B cell (primary cell): ENCODE measurements at regions not wholly inside any gene's neighbourhood (a gene's known extent, or its start where the extent isn't known, plus 50 kb on each side); places are given as distances from the start of the nearest gene placed in this dataset.

Source experiments
- ATAC-seq: fragments of 200-7000 bp; cut with Tn5 transposase; one replicate; pipeline ENCODE4 v1.10.0; 2021; ENCODE audit warnings: low read depth, mild to moderate bottlenecking, moderate number of reproducible peaks, moderate library complexity
- CTCF ChIA-PET: fragments of 350-600 bp; sonication (Branson Sonifier 250); formaldehyde crosslinking; loops from one replicate; lab custom pipeline; 2021; ENCODE audit warnings: antibody characterized with exemption, inconsistent platforms; lab: Charles Lee
- POLR2A ChIA-PET: fragments of 350-600 bp; sonication (Branson Sonifier 250); formaldehyde crosslinking; loops from one replicate; lab custom pipeline; 2021; ENCODE audit warnings: antibody characterized with exemption; lab: Charles Lee
- DNase-seq: peaks from one replicate; pipeline ENCODE4 v3.0.0; 2013
- H2AFZ ChIP-seq: 2 replicates; pipeline ENCODE4 v1.6.1; 2012; ENCODE audit warnings: mild to moderate bottlenecking, low read depth, low read length; ENCODE audit not compliant: insufficient read depth, poor library complexity, severe bottlenecking
- H3K27ac ChIP-seq, 2 donors: 1 replicate in 1 of 2; 2 replicates in 1 of 2; pipeline ENCODE4 v1.5.1; 2012 to 2013; ENCODE audit warnings: low read length in 2 of 2, mild to moderate bottlenecking in 2 of 2, moderate library complexity in 1 of 2
- H3K27me3 ChIP-seq, 4 experiments: fragments of 200-600 bp in 1 of 4; sonication (generic) in 1 of 4; replicated peaks in 1 of 4; 1 replicate in 2 of 4; 2 replicates in 2 of 4; pipeline versions ENCODE4 v1.6.1 to v1.7.0; 2013 to 2016; ENCODE audit warnings: low read length in 3 of 4, mild to moderate bottlenecking in 2 of 4, mixed read lengths in 1 of 4, moderate library complexity in 1 of 4; ENCODE audit not compliant: insufficient read depth in 4 of 4, control insufficient read depth in 3 of 4; ENCODE audit errors: control extremely low read depth in 1 of 4
- H3K36me3 ChIP-seq, 2 experiments: replicated peaks in 1 of 2; 1 replicate in 1 of 2; 2 replicates in 1 of 2; pipeline versions ENCODE4 v1.6.1 to v1.7.1; 2013; ENCODE audit warnings: low read length in 1 of 2; ENCODE audit not compliant: insufficient read depth in 2 of 2, control insufficient read depth in 1 of 2; ENCODE audit errors: control extremely low read depth in 1 of 2, extremely low read depth in 1 of 2
- H3K4me1 ChIP-seq, 2 donors: fragments of 200-600 bp in 1 of 2; sonication (generic) in 1 of 2; 1 replicate in 1 of 2; 2 replicates in 1 of 2; pipeline versions ENCODE4 v1.5.1 to v1.6.1; 2013 to 2017; ENCODE audit warnings: low read length in 2 of 2; ENCODE audit not compliant: control insufficient read depth in 2 of 2, insufficient read depth in 2 of 2
- H3K4me2 ChIP-seq: replicated peaks from 2 replicates; pipeline ENCODE3; 2012; ENCODE audit warnings: mild to moderate bottlenecking, low read depth, low read length; ENCODE audit not compliant: poor library complexity, severe bottlenecking
- H3K4me3 ChIP-seq, 5 experiments: fragments of 200-600 bp in 1 of 5; sonication (generic) in 1 of 5; 1 replicate in 3 of 5; 2 replicates in 2 of 5; pipeline versions ENCODE4 v1.5.1 to v1.7.0; 2011 to 2016; ENCODE audit warnings: low read length in 4 of 5, mild to moderate bottlenecking in 4 of 5, low read depth in 2 of 5, control low read depth in 1 of 5, moderate library complexity in 1 of 5; ENCODE audit not compliant: insufficient read depth in 1 of 5; ENCODE audit errors: control extremely low read depth in 1 of 5, extremely low read depth in 1 of 5
- H3K79me2 ChIP-seq: fragments of 200-600 bp; sonication (generic); one replicate; pipeline ENCODE4 v1.6.0; 2016; ENCODE audit warnings: low read length; ENCODE audit not compliant: control insufficient read depth, insufficient read depth
- H3K9ac ChIP-seq: fragments of 200-600 bp; sonication (generic); 2 replicates; pipeline ENCODE4 v1.6.1; 2017; ENCODE audit warnings: mild to moderate bottlenecking, low read length, moderate library complexity
- H3K9me3 ChIP-seq, 3 donors: one replicate each; pipeline versions ENCODE4 v1.6.1 to v1.7.1; 2013; ENCODE audit warnings: low read length in 2 of 3; ENCODE audit not compliant: control insufficient read depth in 2 of 3, insufficient read depth in 1 of 3; ENCODE audit errors: control extremely low read depth in 1 of 3
- H4K20me1 ChIP-seq: 2 replicates; pipeline ENCODE4 v1.6.0; 2012; ENCODE audit warnings: mild to moderate bottlenecking, low read length; ENCODE audit not compliant: insufficient read depth, control insufficient read depth, poor library complexity, severe bottlenecking
- H3K27ac Mint-ChIP-seq: one replicate; pipeline ENCODE4 v1.8.0; 2021; ENCODE audit warnings: mixed read lengths
- H3K27me3 Mint-ChIP-seq: one replicate; pipeline ENCODE4 v1.8.0; 2021; ENCODE audit warnings: mixed read lengths
- H3K4me1 Mint-ChIP-seq: one replicate; pipeline ENCODE4 v1.8.0; 2021; ENCODE audit warnings: mixed read lengths
- H3K4me3 Mint-ChIP-seq: one replicate; pipeline ENCODE4 v1.8.0; 2021; ENCODE audit warnings: mixed read lengths
- H3K9me3 Mint-ChIP-seq: one replicate; pipeline ENCODE4 v1.8.0; 2022; ENCODE audit warnings: mixed read lengths; ENCODE audit not compliant: insufficient read depth
- EZH2 ChIP-seq: IDR thresholded peaks from 2 replicates; pipeline ENCODE4 v1.6.1; 2012; ENCODE audit warnings: borderline replicate concordance, low read depth, mild to moderate bottlenecking, moderate library complexity, low read length; ENCODE audit not compliant: insufficient read depth, poor library complexity, severe bottlenecking
- WGBS: methylation state at CpG from one replicate; pipeline ENCODE4 v1.1.5; 2013; ENCODE audit warnings: missing lambda C conversion rate; ENCODE audit not compliant: insufficient coverage; 5-methylcytosine and 5-hydroxymethylcytosine counted together
- intact Hi-C: fragments of 100-400 bp; cut with micrococcal nuclease; formaldehyde crosslinking; loops from one replicate; pipeline ENCODE4 v1.10.0; 2022
- TF ChIP-seq, protein P1 (sequence below): fragments of 200-600 bp; IDR thresholded peaks from one replicate; pipeline ENCODE4 v1.8.0; 2022; ENCODE audit warnings: antibody characterized with exemption, mild to moderate bottlenecking

DNA sequence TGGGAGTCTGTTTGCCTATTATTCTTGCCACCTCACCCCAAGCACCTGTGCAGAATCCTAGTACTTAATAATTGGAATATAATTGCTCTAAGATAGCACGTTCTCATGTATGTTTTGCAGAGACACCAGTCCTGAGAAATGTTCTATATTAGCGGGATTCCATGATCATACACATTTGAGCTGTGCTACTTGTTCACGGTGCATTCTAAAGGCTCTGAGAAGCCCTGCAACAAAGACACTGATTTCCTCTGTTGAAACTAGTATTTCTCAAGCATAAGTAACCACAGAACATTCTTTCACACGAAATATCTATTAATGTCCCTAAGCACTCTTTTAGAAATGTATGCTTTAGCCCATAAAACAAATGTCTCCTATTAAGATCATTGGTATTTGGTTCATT lies 109.4 kb downstream of the BARHL2 start:
- intact Hi-C loops: no loop called here
- no peaks in the 10 kb centered on the region for H3K4me1 Mint-ChIP-seq
- Histone ChIP-seq H3K27ac (no peak overlapping the region), H3K4me2 (no peak overlapping the region), H2AFZ (no peak overlapping the region), H3K79me2 (no peaks in the 10 kb centered on the region), H3K4me1 (no peaks in the 10 kb centered on the region), H3K9me3 (no peaks in the 10 kb centered on the region), H4K20me1 (no peaks in the 10 kb centered on the region), H3K9ac (no peak overlapping the region), H3K36me3 (no peaks in the 10 kb centered on the region), H3K4me3 (no peak overlapping the region), H3K27me3 (no peaks in the 10 kb centered on the region)
- H3K27ac Mint-ChIP-seq: no peak overlapping the region
- WGBS: 96% methylated on average over 3 of the region's 4 CpGs
- TF ChIP-seq, protein P1, sequence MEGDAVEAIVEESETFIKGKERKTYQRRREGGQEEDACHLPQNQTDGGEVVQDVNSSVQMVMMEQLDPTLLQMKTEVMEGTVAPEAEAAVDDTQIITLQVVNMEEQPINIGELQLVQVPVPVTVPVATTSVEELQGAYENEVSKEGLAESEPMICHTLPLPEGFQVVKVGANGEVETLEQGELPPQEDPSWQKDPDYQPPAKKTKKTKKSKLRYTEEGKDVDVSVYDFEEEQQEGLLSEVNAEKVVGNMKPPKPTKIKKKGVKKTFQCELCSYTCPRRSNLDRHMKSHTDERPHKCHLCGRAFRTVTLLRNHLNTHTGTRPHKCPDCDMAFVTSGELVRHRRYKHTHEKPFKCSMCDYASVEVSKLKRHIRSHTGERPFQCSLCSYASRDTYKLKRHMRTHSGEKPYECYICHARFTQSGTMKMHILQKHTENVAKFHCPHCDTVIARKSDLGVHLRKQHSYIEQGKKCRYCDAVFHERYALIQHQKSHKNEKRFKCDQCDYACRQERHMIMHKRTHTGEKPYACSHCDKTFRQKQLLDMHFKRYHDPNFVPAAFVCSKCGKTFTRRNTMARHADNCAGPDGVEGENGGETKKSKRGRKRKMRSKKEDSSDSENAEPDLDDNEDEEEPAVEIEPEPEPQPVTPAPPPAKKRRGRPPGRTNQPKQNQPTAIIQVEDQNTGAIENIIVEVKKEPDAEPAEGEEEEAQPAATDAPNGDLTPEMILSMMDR: no peak
- no peak for TF ChIP-seq EZH2
- H3K27me3 Mint-ChIP-seq: no peaks in the 10 kb centered on the region
- H3K4me3 Mint-ChIP-seq: no peak overlapping the region
- ATAC-seq (no peak), DNase-seq (no peak)
- ChIA-PET POLR2A (no interaction called here), CTCF (no interaction called here)
- no peaks in the 10 kb centered on the region for H3K9me3 Mint-ChIP-seq

DNA sequence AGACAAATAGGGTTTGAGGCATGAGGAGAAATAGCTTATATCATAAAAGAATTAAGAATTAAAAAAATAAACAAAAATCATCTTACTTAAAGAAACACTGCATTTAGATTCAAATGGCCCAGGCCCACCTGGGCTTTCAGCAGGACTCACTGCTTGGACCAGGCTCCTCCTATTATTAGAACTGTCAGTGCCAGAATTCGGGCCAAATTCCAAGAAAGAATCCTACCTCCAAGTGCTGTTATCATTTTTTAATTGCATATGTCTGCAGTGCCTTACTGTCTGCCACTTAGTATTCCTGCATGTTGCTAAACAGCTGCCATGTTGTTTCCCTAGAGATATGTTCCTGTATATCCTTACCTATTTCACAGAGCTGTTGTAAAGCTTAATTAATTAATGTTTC lies 112.0 kb downstream of the BARHL2 start:
- Histone ChIP-seq H3K27me3 (no peaks in the 10 kb centered on the region), H3K27ac (no peak overlapping the region), H2AFZ (no peak overlapping the region), H3K4me2 (no peak overlapping the region), H3K4me1 (no peaks in the 10 kb centered on the region), H3K9me3 (no peaks in the 10 kb centered on the region), H3K79me2 (no peaks in the 10 kb centered on the region), H4K20me1 (no peaks in the 10 kb centered on the region), H3K4me3 (no peak overlapping the region), H3K36me3 (no peaks in the 10 kb centered on the region), H3K9ac (no peak overlapping the region)
- CTCF ChIA-PET: no interaction called here
- intact Hi-C loops: no loop called here
- DNase-seq (no peak), ATAC-seq (no peak)
- Mint-ChIP-seq H3K4me3 (no peak overlapping the region), H3K27ac (no peak overlapping the region), H3K4me1 (no peaks in the 10 kb centered on the region), H3K27me3 (no peaks in the 10 kb centered on the region), H3K9me3 (no peaks in the 10 kb centered on the region)
- WGBS: 80% methylated on average over 1 of the region's 1 CpG
- POLR2A ChIA-PET: no interaction called here
- TF ChIP-seq, protein P1: no peak
- no peak for TF ChIP-seq EZH2
